ENCODE measurements at regions not wholly inside any gene's neighbourhood (a gene's known extent, or its start where the extent isn't known, plus 50 kb on each side); places are given as distances from the start of the nearest gene placed in this dataset.

DNA sequence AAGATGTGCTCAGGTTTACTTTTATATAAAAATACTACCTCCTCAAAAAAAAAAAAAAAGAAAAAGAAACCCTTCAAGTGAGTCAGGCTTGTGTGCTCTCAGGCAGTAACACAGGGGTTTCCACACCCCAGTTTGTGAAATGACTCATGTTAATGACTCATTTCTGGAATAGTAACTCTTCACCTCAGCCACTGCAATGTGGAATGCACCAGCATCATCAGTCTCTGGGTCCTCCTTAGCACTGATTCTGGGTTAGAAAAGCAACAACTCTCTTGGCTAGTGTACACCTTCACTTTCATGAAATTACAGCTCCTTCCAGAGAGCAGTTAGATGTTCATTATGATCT lies 110.6 kb downstream of the EMX2 start:
- TF ChIP-seq CTCF (IDR thresholded peaks at IDR 0.05) (no peak), POLR2A (IDR thresholded peaks at IDR 0.05) (no peak), EP300 (IDR thresholded peaks at IDR 0.05) (no peak)
